ENCODE measurements at regions not wholly inside any gene's neighbourhood (a gene's known extent, or its start where the extent isn't known, plus 50 kb on each side); places are given as distances from the start of the nearest gene placed in this dataset.

DNA sequence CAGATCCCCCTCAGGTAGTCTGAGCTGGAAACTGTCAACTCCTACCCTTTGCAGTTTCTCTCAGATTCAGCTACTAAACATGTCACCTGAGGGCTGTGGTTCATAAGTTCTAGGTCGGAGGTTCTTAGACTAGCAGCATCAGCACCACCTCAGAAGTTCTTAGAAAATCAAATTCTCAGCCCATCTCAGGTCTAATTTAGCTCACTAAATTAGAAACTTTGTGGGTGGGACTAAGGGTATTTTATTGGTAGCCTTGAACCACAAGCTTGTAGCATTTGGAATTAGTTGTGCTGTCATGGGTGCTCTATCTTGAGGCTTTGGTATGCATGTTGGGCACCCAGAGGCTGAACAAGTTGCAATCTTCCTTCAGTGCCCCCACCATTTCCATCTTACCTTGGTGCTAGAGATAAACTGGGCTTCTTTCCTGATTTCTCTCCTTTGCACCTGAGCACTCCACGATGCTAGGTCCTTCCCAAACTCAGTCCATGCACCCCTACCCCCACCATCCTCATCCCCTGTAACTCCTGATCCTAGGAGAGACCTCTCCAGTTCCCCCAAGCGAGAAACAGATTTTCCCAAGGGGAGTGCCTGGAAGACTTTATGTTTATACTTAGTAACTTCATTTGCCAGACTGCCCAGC lies 54.2 kb downstream of the S1PR1 start:
- DNase-seq (ENCODE audit: low read depth), result no peak

GRCh38 chr1:101291562-101292380 lies 55.0 kb downstream of the S1PR1 start:
- peak; percentile 84 for DNase-seq (ENCODE audit: low read depth)

DNA sequence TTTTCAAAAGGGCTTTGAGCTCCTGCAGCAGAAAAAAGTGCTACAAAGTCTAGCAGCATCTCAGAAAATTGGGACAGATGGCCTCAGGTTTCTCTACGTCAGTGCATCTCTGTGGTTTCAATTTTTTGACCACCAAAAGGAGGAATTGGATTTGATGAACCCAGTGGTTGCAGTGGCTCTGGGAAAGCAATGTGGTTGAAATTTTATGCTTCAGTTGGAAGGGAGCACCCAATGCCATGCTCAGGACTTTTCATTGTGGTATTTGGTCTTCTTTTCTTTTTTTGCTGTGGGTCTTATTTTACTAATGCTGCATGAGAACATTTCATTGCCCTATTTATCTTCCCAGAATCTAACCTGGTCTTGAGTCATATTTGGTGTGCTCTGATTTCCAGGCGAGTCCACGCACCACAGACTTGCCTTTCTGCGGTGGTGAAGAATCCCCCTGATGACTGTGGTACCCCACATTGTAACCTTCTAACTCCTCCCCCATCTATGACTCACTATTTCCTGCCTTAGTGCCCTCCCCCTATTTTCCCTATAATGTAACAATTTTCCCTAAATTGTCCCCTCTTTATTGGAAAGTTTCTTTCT lies 56.7 kb downstream of the S1PR1 start:
- peak; percentile 89 for DNase-seq (ENCODE audit: low read depth)

GRCh38 chr1:101295209-101295608 lies 58.4 kb downstream of the S1PR1 start:
- no peak for DNase-seq (ENCODE audit: low read depth)

DNA sequence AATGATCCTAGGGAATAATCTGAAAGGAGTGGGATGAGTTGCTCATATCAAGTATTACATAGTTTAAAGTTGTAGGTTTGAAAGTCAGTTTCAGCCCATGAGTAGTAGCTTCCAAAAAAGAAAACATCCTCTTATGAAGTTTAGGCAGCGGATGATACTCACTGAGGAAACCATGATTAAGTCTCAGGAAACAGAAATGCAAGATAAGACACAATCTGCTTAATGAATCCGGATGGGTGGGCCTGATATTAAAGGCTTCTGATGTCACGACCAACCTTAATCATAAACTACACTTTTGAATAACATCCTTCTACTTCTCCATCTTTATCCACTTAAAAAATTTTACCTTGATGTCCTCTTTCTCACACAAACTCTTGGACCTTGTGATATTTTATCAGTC lies 61.8 kb downstream of the S1PR1 start:
- DNase-seq (ENCODE audit: low read depth), result no peak

GRCh38 chr1:101299141-101299540 lies 62.3 kb downstream of the S1PR1 start:
- DNase-seq (ENCODE audit: low read depth), result no peak

GRCh38 chr1:101299710-101300109 lies 62.9 kb downstream of the S1PR1 start:
- DNase-seq (ENCODE audit: low read depth), result no peak

- DNase-seq (ENCODE audit: low read depth), result no peak
These were observed 64.1 kb downstream of the S1PR1 start for GRCh38 chr1:101300916-101301315.

DNA sequence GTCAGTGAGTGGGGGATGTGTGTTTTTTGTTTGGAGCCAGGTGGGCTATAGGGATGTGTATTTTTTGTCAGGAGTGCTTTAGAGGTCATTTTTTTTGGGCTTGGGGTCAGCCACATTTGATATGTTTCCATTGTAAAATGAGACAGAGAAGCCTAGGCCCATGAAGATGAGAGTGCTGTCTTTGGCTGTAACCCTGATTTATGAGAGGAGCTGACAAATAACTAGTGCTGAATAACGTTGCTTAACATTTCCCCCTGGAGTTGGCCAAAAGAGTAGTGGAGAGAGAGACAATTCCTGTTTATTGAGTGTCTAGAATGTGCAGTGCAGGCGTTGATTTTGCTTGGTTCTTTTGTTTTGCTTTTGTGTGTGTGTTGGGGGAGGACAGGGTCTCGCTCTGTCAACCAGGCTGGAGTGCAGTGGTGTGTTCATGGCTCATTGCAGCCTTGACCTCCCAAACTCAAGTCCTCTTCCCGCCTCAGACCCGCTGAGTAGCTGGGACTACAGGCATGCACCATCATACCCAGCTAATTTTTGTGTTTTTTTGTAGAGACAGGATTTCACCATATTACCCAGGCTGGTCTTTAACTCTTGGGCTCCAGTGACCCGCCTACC lies 64.7 kb downstream of the S1PR1 start:
- no peak for DNase-seq (ENCODE audit: low read depth)

DNA sequence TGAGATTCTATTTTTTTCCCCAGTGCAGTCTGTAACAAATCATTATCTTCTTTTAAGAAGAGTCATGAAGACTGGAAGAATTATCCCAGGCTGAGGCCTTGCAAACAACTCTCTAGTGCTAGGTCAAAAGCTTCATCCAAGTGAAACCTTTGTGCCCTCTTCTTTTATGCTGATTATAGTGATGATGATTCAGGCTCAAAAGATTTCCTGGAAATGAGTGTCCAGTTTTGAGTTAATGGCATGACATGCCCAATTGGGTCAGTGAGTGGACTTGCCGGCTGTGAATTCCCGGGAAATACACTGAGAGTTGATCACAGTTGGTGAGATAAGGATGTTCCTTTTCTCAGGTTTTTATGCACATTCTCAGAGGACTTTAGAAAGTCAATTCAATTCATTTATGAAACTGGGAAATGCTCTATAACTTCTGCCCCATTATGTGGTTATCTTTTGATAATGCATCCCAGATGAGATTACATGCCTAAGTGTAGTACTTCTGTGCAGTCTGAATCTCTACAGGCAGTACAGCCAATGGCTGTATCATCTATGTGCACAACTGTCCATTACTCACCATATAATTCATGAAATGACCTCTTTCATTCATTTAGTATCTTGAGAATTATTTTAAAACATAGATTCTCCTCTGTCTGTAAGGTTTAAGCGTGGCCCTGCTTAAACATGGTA lies 66.2 kb downstream of the S1PR1 start:
- DNase-seq (ENCODE audit: low read depth), result peak; percentile 73

DNA sequence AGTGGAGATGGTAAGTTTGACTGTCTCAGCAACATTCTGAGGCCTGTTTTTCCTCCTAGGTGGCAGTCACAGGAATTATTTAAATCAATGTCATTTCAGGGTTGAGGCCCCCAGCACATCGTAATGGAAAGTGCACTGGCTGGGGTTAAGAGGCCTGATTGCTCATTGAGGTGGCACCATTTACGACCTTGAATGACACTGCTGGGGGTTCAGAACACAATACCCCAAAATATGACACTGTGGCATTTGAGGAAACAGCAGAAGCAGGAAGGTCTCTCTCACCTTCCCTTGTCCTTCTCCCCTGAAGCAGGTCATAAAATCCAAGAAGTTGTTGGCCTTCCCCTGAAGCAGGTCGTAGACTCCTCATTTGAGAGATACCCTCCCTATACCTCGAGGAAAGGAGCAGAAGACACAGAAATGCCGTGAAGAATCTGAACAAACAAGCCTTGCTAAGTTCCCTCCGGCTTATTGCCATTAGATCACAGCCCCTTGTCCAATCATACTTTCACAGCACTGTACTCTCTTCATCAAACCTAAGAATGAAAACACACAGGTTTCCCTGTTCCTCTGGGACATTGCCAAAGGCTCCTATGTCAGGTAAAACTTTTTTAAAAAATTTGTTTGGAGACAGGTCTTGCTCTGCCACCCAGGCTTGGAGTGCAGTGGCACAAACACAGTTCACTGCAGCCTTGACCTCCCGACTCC lies 71.3 kb downstream of the S1PR1 start:
- no peak for DNase-seq (ENCODE audit: low read depth)

DNA sequence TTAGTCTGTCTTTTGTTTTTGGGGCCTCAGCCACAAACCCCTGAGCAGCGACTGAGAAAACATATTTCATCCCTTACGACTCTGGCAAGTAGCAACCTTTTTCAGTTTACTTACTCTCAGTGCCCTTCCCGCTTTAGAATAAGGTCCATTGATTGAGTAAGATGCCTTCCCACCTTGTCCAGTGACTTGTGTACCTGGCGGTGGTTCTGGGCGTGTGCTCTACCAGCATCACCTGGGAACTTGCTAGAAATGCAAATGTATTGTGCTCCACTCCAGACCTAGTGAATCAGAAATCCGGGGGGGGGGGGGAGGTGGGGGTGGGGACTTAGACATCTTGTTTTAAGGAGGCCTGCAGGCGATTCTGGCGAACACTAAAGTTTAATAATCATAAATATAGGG lies 72.1 kb downstream of the S1PR1 start:
- no peak for DNase-seq (ENCODE audit: low read depth)

GRCh38 chr1:101309334-101310311 lies 72.8 kb downstream of the S1PR1 start:
- DNase-seq (ENCODE audit: low read depth), result peak; percentile 40

GRCh38 chr1:101310506-101310905 lies 73.7 kb downstream of the S1PR1 start:
- DNase-seq (ENCODE audit: low read depth), result no peak

GRCh38 chr1:101311146-101311920 lies 74.5 kb downstream of the S1PR1 start:
- DNase-seq (ENCODE audit: low read depth), result no peak

- no peak for DNase-seq (ENCODE audit: low read depth)
These were observed 75.3 kb downstream of the S1PR1 start for GRCh38 chr1:101312147-101312546.

DNA sequence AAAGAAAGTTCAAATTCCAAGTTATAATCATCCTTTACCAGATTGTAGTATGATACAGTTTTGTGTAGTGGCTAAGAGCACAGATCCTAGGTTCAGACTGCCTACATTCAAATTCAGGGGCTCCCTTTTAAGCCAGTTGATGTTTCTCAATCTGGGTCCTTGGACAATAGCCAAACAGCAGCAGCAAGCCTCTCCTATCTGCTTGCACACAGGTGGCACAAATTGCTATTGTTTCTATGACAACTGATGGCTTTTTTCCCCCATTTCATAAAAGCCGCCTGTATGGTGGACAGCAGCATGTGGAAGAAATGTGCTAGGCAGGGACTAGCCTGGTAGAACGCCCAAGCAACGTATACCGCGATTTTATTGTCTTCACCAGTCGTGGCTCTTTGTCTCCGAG lies 76.5 kb downstream of the S1PR1 start:
- DNase-seq (ENCODE audit: low read depth), result no peak

- peak; percentile 60 for DNase-seq (ENCODE audit: low read depth)
These were observed 77.4 kb downstream of the S1PR1 start for GRCh38 chr1:101314244-101314643.

- DNase-seq (ENCODE audit: low read depth), result peak; percentile 42
These were observed 79.4 kb downstream of the S1PR1 start for GRCh38 chr1:101316256-101316655.
